A673 (cell line): ENCODE measurements at regions not wholly inside any gene's neighbourhood (a gene's known extent, or its start where the extent isn't known, plus 50 kb on each side); places are given as distances from the start of the nearest gene placed in this dataset.

ENCODE experiments used
- EZH2 ChIP-seq: fragments of 200-600 bp; sonication (generic); IDR thresholded peaks from 2 replicates; pipeline ENCODE4 v1.6.1; 2017; ENCODE audit warnings: borderline replicate concordance, low read depth, mild to moderate bottlenecking, mixed read lengths, antibody characterized with exemption, low read length; ENCODE audit not compliant: poor library complexity, severe bottlenecking
- TF ChIP-seq, protein P1 (sequence below): fragments of 300-800, 200-600 bp; sonication (generic); conservative IDR thresholded peaks from 2 replicates; pipeline ENCODE4 v1.5.1; 2017; ENCODE audit warnings: low read depth, mild to moderate bottlenecking, antibody characterized with exemption, low read length, moderate library complexity, mixed read lengths

DNA sequence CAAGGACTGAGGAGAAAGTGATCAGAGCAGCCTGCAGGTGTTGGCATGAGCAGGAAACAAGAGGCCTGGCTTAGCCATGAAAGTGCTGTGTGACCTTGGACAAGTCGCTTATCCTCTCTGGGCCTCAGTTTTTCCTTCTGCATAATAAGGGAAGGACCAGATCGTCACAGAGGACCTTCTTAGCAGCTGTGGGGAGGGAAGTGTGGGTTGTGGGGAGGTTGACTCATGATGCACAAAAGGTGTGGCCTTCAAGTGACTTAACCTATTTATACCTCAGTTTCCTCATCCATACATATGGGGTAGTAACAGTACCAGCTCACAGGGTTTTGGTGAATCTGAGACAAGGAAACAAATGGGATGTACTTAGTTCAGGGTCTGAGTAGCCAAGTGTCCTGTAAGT is 658.8 kb downstream of the MATN1 start:
- TF ChIP-seq, protein P1, sequence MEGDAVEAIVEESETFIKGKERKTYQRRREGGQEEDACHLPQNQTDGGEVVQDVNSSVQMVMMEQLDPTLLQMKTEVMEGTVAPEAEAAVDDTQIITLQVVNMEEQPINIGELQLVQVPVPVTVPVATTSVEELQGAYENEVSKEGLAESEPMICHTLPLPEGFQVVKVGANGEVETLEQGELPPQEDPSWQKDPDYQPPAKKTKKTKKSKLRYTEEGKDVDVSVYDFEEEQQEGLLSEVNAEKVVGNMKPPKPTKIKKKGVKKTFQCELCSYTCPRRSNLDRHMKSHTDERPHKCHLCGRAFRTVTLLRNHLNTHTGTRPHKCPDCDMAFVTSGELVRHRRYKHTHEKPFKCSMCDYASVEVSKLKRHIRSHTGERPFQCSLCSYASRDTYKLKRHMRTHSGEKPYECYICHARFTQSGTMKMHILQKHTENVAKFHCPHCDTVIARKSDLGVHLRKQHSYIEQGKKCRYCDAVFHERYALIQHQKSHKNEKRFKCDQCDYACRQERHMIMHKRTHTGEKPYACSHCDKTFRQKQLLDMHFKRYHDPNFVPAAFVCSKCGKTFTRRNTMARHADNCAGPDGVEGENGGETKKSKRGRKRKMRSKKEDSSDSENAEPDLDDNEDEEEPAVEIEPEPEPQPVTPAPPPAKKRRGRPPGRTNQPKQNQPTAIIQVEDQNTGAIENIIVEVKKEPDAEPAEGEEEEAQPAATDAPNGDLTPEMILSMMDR, result no peak
- TF ChIP-seq EZH2, result no peak
